Adrenal gland (tissue), 9 donors: ENCODE measurements at regions not wholly inside any gene's neighbourhood (a gene's known extent, or its start where the extent isn't known, plus 50 kb on each side); places are given as distances from the start of the nearest gene placed in this dataset.
A peak's percentile ranks its signal among the peaks of the same experiment; 100 is the strongest.

Experiments used
- DNase-seq, 7 donors: peaks; one replicate each; pipeline ENCODE4 v3.0.0-alpha.2; 2019 to 2020
- H3K27ac ChIP-seq, 5 donors: fragments of 200-600 bp; sonication (generic) in 4 of 5; 1 replicate in 3 of 5; 2 replicates in 2 of 5; pipeline versions ENCODE4 v1.5.1 to v1.8.0; 2016 to 2020; ENCODE audit warnings: mild to moderate bottlenecking in 1 of 5
- H3K27me3 ChIP-seq: fragments of 200-600 bp; 2 replicates; pipeline ENCODE4 v1.8.0; 2021
- H3K36me3 ChIP-seq, 2 donors: fragments of 200-600 bp; replicated peaks in 1 of 2; 1 replicate in 1 of 2; 2 replicates in 1 of 2; pipeline versions ENCODE4 v1.5.1 to v1.8.0; 2018 to 2022
- H3K4me1 ChIP-seq, 2 donors: fragments of 200-600 bp; replicated peaks in 1 of 2; 1 replicate in 1 of 2; 2 replicates in 1 of 2; pipeline versions ENCODE4 v1.5.1 to v1.8.0; 2018 to 2021
- H3K4me3 ChIP-seq, 4 donors: fragments of 200-600 bp; sonication (generic) in 3 of 4; one replicate each; pipeline ENCODE4 v1.5.1; 2016 to 2018
- H3K9me3 ChIP-seq, 3 donors: fragments of 200-600 bp; sonication (generic) in 1 of 3; replicated peaks in 1 of 3; 1 replicate in 2 of 3; 2 replicates in 1 of 3; pipeline versions ENCODE4 v1.5.1 to v1.8.0; 2016 to 2021
- CTCF ChIP-seq, 6 experiments: fragments of 450-650 bp in 4 of 6; fragments of 200-600 bp in 2 of 6; sonication (generic) in 1 of 6; IDR thresholded peaks; 1 replicate in 5 of 6; 2 replicates in 1 of 6; pipeline versions ENCODE4 v1.5.1 to v1.8.0; 2016 to 2021; ENCODE audit warnings: antibody characterized with exemption in 6 of 6, mild to moderate bottlenecking in 2 of 6, moderate library complexity in 1 of 6
- POLR2A ChIP-seq, 2 donors: fragments of 450-650 bp; IDR thresholded peaks; one replicate each; pipeline ENCODE4 v1.6.1; 2017; ENCODE audit warnings: antibody characterized with exemption in 2 of 2, mild to moderate bottlenecking in 2 of 2, moderate library complexity in 1 of 2
- WGBS, 4 donors: extraction: QIAGEN DNeasy Blood & Tissue Kit in 2 of 4; methylation state at CpG; one replicate each; pipeline versions ENCODE4 v1.1.5 to v1.1.7; 2013 to 2017; 5-methylcytosine and 5-hydroxymethylcytosine counted together
- intact Hi-C, 2 donors: fragments of 100-400 bp; cut with DNase I; formaldehyde crosslinking; loops; one replicate each; pipeline versions ENCODE4 v1.14.1 to v1.15.0; 2022 to 2023
- donor health status: healthy with polysubstance abuse.
- donor health status: Bipolar disorder and iron deficiency.
- donor health status: DM: yes; HTN: yes; CAD: no.
- donor health status: DM: no; HTN: no; CAD: no.
- donor health status: DM: no; HTN: no; CAD: no.

- 67 to 91% (median 83%) methylated on average over 2 to 5 of the region's 5 CpGs for WGBS, 4 donors
- Histone ChIP-seq H3K36me3 (no peaks in the 10 kb centered on the region), H3K4me3 (no peak overlapping the region), H3K9me3 (no peaks in the 10 kb centered on the region), H3K4me1 (no peaks in the 10 kb centered on the region), H3K27me3 (peaks cover 9% of the 10 kb centered on the region), H3K27ac (no peak overlapping the region)
- intact Hi-C loops: no loop called here
- TF ChIP-seq POLR2A (IDR thresholded peaks at IDR 0.05) (no peak), CTCF (IDR thresholded peaks at IDR 0.05) (no peak)
- no peak for DNase-seq
These were observed 149.0 kb downstream of the TEX29 start for GRCh38 chr13:111469450-111469849.

GRCh38 chr13:111469916-111470506 lies 149.6 kb downstream of the TEX29 start:
- TF ChIP-seq POLR2A (IDR thresholded peaks at IDR 0.05) (no peak), CTCF (IDR thresholded peaks at IDR 0.05) (no peak)
- H3K9me3 ChIP-seq: no peaks in the 10 kb centered on the region

GRCh38 chr13:111470933-111471332 lies 150.5 kb downstream of the TEX29 start:
- no peaks in the 10 kb centered on the region for H3K4me1 ChIP-seq
- 78 to 86% (median 84%) methylated on average over 3 to 9 of the region's 9 CpGs for WGBS, 4 donors
- intact Hi-C loops: loop anchor here (5.0 to 10.0 kb wide), 2 partner anchors 974 to 1136 kb away; no protein-coding TSS in a partner anchor
- peak in 1 of 7 donors; percentile 30 for DNase-seq
- H3K4me3 ChIP-seq: no peak overlapping the region
- H3K36me3 ChIP-seq: no peaks in the 10 kb centered on the region
- H3K27ac ChIP-seq: no peak overlapping the region
- no peak for TF ChIP-seq CTCF (IDR thresholded peaks at IDR 0.05)
- no peak for TF ChIP-seq POLR2A (IDR thresholded peaks at IDR 0.05)
- H3K9me3 ChIP-seq: no peaks in the 10 kb centered on the region
- peaks cover 7% of the 10 kb centered on the region for H3K27me3 ChIP-seq

More at GRCh38 chr13:111469916-111470506, 149.6 kb downstream of the TEX29 start:
- Histone ChIP-seq H3K36me3 (no peaks in the 10 kb centered on the region), H3K27me3 (peaks cover 9% of the 10 kb centered on the region), H3K4me1 (no peaks in the 10 kb centered on the region), H3K27ac (no peak overlapping the region), H3K4me3 (no peak overlapping the region)
- 45 to 62% (median 59%) methylated on average over 4 to 20 of the region's 20 CpGs for WGBS, 4 donors
- intact Hi-C loops: loop anchor here (5.0 to 10.0 kb wide), 2 partner anchors 975 to 1137 kb away; no protein-coding TSS in a partner anchor
- peak in 2 of 7 donors; percentile 18 to 46 for DNase-seq

GRCh38 chr13:111472083-111472482 lies 151.6 kb downstream of the TEX29 start:
- no peak for TF ChIP-seq POLR2A (IDR thresholded peaks at IDR 0.05)
- no peak for TF ChIP-seq CTCF (IDR thresholded peaks at IDR 0.05)
- H3K4me1 ChIP-seq: no peaks in the 10 kb centered on the region
- peaks cover 4% of the 10 kb centered on the region for H3K27me3 ChIP-seq
- no peaks in the 10 kb centered on the region for H3K36me3 ChIP-seq
- peak in 1 of 7 donors; percentile 14 for DNase-seq
- H3K27ac ChIP-seq: no peak overlapping the region
- intact Hi-C loops: loop anchor here (5.0 to 10.0 kb wide), 2 partner anchors 973 to 1135 kb away; no protein-coding TSS in a partner anchor
- no peaks in the 10 kb centered on the region for H3K9me3 ChIP-seq
- no peak overlapping the region for H3K4me3 ChIP-seq
- WGBS, 4 donors: 55 to 79% (median 75%) methylated on average over 10 of the region's 10 CpGs
